Spleen (tissue), 11 donors: ENCODE measurements at regions not wholly inside any gene's neighbourhood (a gene's known extent, or its start where the extent isn't known, plus 50 kb on each side); places are given as distances from the start of the nearest gene placed in this dataset.
A peak's percentile ranks its signal among the peaks of the same experiment; 100 is the strongest.
"Not testable (repeated sequence)": the region's sequence is repeated elsewhere in the genome, so short reads cannot be mapped to it uniquely, and the experiment has no call there.

Experiments used
- DNase-seq: peaks from one replicate; pipeline ENCODE4 v3.0.0-alpha.2; 2020
- H3K27ac ChIP-seq, 8 donors: fragments of 200-600 bp; sonication (generic) in 7 of 8; 1 replicate in 4 of 8; 2 replicates in 4 of 8; pipeline versions ENCODE4 v1.5.0 to v1.8.0; 2016 to 2021; ENCODE audit warnings: inconsistent platforms in 4 of 8, mild to moderate bottlenecking in 4 of 8, moderate library complexity in 1 of 8
- H3K27me3 ChIP-seq, 7 donors: fragments of 200-600 bp; sonication (generic) in 6 of 7; replicated peaks in 1 of 7; 1 replicate in 4 of 7; 2 replicates in 3 of 7; pipeline versions ENCODE4 v1.5.0 to v1.8.0; 2016 to 2021; ENCODE audit warnings: inconsistent platforms in 3 of 7, mild to moderate bottlenecking in 1 of 7
- H3K36me3 ChIP-seq, 6 donors: fragments of 200-600 bp; sonication (generic) in 5 of 6; 1 replicate in 4 of 6; 2 replicates in 2 of 6; pipeline versions ENCODE4 v1.5.0 to v1.8.0; 2016 to 2021; ENCODE audit warnings: inconsistent platforms in 2 of 6
- H3K4me1 ChIP-seq, 6 donors: fragments of 200-600 bp; sonication (generic) in 5 of 6; 1 replicate in 3 of 6; 2 replicates in 3 of 6; pipeline versions ENCODE4 v1.5.0 to v1.8.0; 2016 to 2021; ENCODE audit warnings: inconsistent platforms in 3 of 6
- H3K4me3 ChIP-seq, 8 donors: fragments of 200-600 bp; sonication (generic) in 7 of 8; 1 replicate in 4 of 8; 2 replicates in 4 of 8; pipeline versions ENCODE4 v1.5.0 to v1.8.0; 2016 to 2021; ENCODE audit warnings: inconsistent platforms in 4 of 8, mild to moderate bottlenecking in 4 of 8, moderate library complexity in 2 of 8
- H3K9me3 ChIP-seq, 8 donors: fragments of 200-600 bp; sonication (generic) in 7 of 8; 1 replicate in 4 of 8; 2 replicates in 4 of 8; pipeline versions ENCODE4 v1.5.0 to v1.8.0; 2016 to 2021; ENCODE audit warnings: inconsistent platforms in 4 of 8
- POLR2A ChIP-seq, 3 donors: fragments of 450-650 bp; IDR thresholded peaks; one replicate each; pipeline ENCODE4 v1.5.1; 2017; ENCODE audit warnings: antibody characterized with exemption in 3 of 3, mild to moderate bottlenecking in 1 of 3
- POLR2AphosphoS5 ChIP-seq, 3 donors: sonication (generic); formaldehyde crosslinking; IDR thresholded peaks; one replicate each; pipeline ENCODE4 v1.5.1; 2017; ENCODE audit warnings: antibody characterized with exemption in 3 of 3
- WGBS, 5 donors: extraction: QIAGEN DNeasy Blood & Tissue Kit in 3 of 5; methylation state at CpG; one replicate each; pipeline versions ENCODE4 v1.1.5 to v1.1.7; 2013 to 2018; 5-methylcytosine and 5-hydroxymethylcytosine counted together
- intact Hi-C: fragments of 100-400 bp; cut with DNase I; formaldehyde crosslinking; loops from one replicate; pipeline ENCODE4 v1.15.0; 2023; ENCODE audit warnings: low total_unique reads
- TF ChIP-seq, protein P1 (sequence below), 11 experiments: fragments of 200-600 bp in 7 of 11; fragments of 450-650 bp in 4 of 11; sonication (generic) in 4 of 11; IDR thresholded peaks in 8 of 11; conservative IDR thresholded peaks in 3 of 11; 1 replicate in 7 of 11; 2 replicates in 4 of 11; pipeline versions ENCODE4 v1.4.0 to v1.8.0; 2016 to 2021; ENCODE audit warnings: antibody characterized with exemption in 11 of 11, inconsistent platforms in 4 of 11, mild to moderate bottlenecking in 1 of 11
- donor health status: healthy with polysubstance abuse.
- donor health status: DM: no; HTN: no; CAD: no; lungs with moderate emphysema.
- donor health status: DM: no; HTN: no; CAD: no.
- donor health status: Bipolar disorder and iron deficiency.
- donor health status: healthy.
- donor health status: DM: no; HTN: no; CAD: no.
- donor health status: DM: yes; HTN: yes; CAD: no.

- Histone ChIP-seq H3K27me3 (peaks cover 0 to 53% (median 3%) of the 10 kb centered on the region in 7 donors), H3K27ac (peak overlapping the region in 1 of 8 donors; percentile 74), H3K36me3 (no peaks in the 10 kb centered on the region), H3K9me3 (no peaks in the 10 kb centered on the region), H3K4me3 (no peak overlapping the region), H3K4me1 (peaks cover 0 to 39% (median 16%) of the 10 kb centered on the region in 6 donors)
- DNase-seq: no peak
- 69 to 82% (median 72%) methylated on average over 9 of the region's 9 CpGs for WGBS, 5 donors
- intact Hi-C loops: no loop called here
- TF ChIP-seq, protein P1, sequence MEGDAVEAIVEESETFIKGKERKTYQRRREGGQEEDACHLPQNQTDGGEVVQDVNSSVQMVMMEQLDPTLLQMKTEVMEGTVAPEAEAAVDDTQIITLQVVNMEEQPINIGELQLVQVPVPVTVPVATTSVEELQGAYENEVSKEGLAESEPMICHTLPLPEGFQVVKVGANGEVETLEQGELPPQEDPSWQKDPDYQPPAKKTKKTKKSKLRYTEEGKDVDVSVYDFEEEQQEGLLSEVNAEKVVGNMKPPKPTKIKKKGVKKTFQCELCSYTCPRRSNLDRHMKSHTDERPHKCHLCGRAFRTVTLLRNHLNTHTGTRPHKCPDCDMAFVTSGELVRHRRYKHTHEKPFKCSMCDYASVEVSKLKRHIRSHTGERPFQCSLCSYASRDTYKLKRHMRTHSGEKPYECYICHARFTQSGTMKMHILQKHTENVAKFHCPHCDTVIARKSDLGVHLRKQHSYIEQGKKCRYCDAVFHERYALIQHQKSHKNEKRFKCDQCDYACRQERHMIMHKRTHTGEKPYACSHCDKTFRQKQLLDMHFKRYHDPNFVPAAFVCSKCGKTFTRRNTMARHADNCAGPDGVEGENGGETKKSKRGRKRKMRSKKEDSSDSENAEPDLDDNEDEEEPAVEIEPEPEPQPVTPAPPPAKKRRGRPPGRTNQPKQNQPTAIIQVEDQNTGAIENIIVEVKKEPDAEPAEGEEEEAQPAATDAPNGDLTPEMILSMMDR (IDR thresholded peaks at IDR 0.05 in 8 of 11, conservative IDR thresholded peaks at IDR 0.05 in 3 of 11): no peak
Measured at GRCh38 chr20:50449738-50450492, 60.3 kb upstream of the PTPN1 start.

- WGBS, 5 donors: 69 to 89% (median 81%) methylated on average over 1 of the region's 1 CpG
- Histone ChIP-seq H3K27ac (peak overlapping the region in 4 of 8 donors; percentile 57 to 74 (median 68)), H3K4me1 (peaks cover 0 to 40% (median 16%) of the 10 kb centered on the region in 6 donors), H3K9me3 (no peaks in the 10 kb centered on the region), H3K4me3 (no peak overlapping the region), H3K27me3 (peaks cover 0 to 53% (median 3%) of the 10 kb centered on the region in 7 donors), H3K36me3 (no peaks in the 10 kb centered on the region)
- TF ChIP-seq POLR2A (IDR thresholded peaks at IDR 0.05) (no peak), POLR2AphosphoS5 (IDR thresholded peaks at IDR 0.05) (no peak)
- intact Hi-C loops: no loop called here
- DNase-seq: no peak
Measured at GRCh38 chr20:50450493-50450826, 59.7 kb upstream of the PTPN1 start.

DNA sequence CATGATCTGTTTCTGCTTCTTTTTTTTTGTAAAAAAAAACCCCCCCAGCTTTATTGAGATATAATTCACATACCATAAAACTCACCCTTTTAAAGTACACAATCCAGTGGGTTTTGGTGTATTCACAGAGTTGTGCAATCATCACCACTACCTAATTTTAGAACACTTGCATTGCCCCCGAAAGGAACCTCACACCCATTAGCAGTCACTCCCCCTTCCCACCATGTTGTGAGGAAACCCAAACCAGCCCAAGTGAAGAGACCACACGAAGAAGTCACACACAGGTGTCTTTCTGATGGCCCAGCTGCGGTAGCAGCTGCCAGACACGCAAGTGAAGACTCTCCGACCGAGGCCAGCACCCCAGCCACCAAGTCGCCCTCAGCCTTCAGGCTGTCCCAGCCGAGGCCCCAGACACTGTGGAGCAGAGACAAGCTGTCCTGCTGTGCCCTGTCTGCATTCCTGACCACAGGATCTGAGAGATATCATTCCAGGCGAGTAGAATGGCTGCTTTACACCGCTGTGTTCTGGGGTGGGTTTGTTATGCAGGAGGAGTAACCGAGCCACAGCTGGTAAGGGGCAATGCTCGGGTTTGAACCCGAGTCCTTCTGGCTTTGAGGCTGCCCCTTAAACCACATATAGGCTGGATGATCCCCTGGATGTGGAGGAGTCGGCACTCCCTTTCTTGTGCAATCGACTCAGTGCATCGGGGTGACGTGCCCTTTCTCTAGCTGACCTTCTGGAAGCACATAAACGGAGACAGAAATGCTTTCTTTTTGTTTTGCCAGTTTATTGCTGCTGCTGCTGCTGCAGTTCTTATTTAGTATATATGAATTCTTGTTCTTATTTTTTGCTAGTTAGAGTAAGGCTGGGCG lies 59.1 kb upstream of the PTPN1 start:
- TF ChIP-seq, protein P1 (IDR thresholded peaks at IDR 0.05 in 8 of 11, conservative IDR thresholded peaks at IDR 0.05 in 3 of 11): no peak
- TF ChIP-seq POLR2AphosphoS5 (IDR thresholded peaks at IDR 0.05): peak; percentile 41 to 56 (median 51)
- H3K4me1 ChIP-seq: peaks cover 0 to 43% (median 19%) of the 10 kb centered on the region in 6 donors
- DNase-seq: peak; percentile 79
- WGBS, 5 donors: 19 to 33% (median 26%) methylated on average over 16 to 19 of the region's 19 CpGs
- no peaks in the 10 kb centered on the region for H3K36me3 ChIP-seq
- intact Hi-C loops: no loop called here
- H3K27me3 ChIP-seq: peaks cover 0 to 58% (median 3%) of the 10 kb centered on the region in 7 donors
- no peaks in the 10 kb centered on the region for H3K9me3 ChIP-seq
- peak overlapping the region in 2 of 8 donors; percentile 8 to 33 for H3K4me3 ChIP-seq
- peak overlapping the region in 7 of 8 donors; percentile 26 to 75 (median 67) for H3K27ac ChIP-seq

- intact Hi-C loops, H3K9me3 ChIP-seq, DNase-seq, H3K36me3 ChIP-seq, H3K4me3 ChIP-seq: not testable (repeated sequence)
- peaks cover 0 to 62% (median 3%) of the 10 kb centered on the region in 7 donors for H3K27me3 ChIP-seq
- H3K4me1 ChIP-seq: peaks cover 0 to 46% (median 24%) of the 10 kb centered on the region in 6 donors
- 69 to 86% (median 71%) methylated on average over 9 of the region's 9 CpGs for WGBS, 5 donors
- peak overlapping the region in 6 of 8 donors; percentile 26 to 75 (median 68) for H3K27ac ChIP-seq
Measured at GRCh38 chr20:50451792-50452425, 58.3 kb upstream of the PTPN1 start.
